HG03565 (cell line): ENCODE measurements at regions not wholly inside any gene's neighbourhood (a gene's known extent, or its start where the extent isn't known, plus 50 kb on each side); places are given as distances from the start of the nearest gene placed in this dataset.

ENCODE experiments used
- ATAC-seq: cut with Tn5 transposase; IDR thresholded peaks from one replicate; pipeline ENCODE4 v1.9.1; 2021; ENCODE audit warnings: mild to moderate bottlenecking, moderate library complexity; ENCODE audit not compliant: unreplicated experiment

DNA sequence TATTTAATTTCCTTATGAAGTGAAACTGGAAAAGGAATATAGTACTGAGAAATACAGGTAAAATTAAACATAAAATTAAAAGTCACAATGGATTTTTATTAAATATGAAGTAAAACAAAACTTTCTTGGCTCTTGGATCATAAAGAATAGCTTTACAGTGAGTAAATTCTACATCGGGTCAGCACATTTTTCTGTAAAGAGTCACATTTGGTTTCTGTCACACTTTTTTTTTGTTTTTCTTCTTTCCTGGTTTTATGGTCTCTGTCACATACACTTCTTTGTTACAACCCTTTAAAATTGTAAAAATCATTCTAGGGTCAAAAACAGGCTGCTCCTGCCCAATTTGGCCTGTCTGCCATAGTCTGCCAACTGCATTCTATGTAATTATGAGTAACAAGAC, 254.4 kb upstream of the POU3F2 start:
- ATAC-seq, result no peak

DNA sequence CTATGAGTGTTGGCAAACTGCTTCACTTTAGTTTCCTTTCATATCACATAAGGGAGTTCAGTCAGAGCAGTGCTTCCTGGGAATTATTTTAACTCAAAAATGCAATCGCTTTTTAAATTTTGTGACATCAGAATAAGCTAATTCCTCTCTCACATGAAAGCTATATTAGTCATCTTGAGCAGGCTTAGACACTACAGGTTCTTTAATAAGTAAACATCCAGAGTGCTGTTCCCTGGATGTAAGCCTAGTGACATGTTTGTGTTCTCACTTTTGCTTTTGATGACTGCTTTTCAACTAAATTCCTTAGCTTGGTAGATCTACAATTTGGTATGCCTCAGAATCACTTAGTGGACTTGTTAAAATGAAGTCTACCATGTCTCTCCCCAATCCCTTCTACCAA, 252.7 kb upstream of the POU3F2 start:
- no peak for ATAC-seq

DNA sequence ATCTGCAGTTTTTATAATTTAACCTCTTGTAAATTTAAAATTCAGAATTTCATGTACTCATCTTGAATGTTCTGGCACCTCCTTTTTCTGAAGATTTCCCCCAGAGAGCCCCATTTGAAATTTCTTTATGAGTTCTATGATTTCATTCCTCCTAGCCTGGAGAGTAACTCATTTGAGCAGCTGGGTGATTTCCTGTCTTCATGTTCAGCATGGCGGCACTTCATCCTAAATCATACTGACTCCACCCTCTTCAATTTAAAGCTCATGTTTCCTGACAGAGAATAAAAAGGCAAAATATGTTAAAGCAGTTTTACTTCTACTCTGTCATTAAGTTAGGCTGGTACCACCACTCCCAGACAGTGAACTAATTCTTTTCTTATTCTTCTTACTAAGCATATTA, 250.9 kb upstream of the POU3F2 start:
- ATAC-seq, result no peak

DNA sequence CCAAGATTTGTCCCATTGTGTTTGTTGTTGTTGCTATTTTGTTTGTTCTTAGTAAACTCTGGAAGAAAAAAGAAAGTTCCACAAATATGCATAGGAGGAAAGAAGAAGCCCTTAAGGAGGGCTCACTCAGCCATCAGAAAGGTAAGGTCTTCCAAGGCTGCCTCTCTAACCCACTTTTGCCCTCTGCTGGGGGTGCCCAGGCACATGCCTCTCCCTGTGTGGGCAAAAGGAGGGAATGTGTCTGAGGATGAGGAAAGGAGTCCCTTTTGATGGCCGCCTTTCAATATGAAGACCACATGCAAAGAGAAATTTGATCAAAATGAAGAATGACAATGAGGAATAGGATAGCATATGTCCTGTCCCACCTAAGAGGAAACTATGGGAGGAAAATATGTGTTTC, 248.2 kb upstream of the POU3F2 start:
- ATAC-seq, result no peak

DNA sequence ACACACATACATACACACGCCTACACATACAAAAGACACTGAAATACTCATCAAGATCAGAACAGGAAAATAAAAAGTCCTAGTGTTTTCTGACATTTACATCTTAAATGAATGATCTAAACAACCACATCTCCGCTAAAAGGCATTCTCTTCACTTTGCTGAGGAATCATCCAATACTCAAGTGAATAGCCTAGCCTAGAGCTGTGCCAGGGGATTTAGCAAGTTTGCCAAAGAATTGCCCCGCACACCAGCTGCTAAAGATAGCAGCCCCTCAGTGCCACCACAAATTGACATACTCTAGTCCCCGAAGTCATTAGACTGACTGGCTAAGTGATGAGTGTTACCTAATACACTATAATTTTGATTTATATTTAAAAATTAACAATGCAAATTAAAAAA, 246.8 kb upstream of the POU3F2 start:
- ATAC-seq, result no peak

DNA sequence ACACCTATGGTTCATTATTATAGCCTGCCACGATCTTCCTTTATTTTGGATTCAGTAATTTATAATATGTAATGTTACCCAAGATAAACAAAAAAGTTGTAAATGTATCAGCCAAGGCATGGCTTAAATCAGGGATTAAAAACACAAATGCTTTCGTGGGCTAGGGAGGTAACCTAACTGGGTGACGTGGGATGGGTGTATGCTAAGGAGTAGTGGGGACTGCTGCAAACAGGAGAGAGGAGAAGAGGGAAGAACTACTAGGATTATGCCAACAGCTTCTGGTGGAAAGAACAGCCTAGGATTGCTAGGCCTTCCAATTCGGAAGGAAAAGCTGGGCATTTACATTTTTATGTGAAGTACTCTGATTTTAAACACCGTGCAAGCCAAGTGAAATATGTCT, 244.8 kb upstream of the POU3F2 start:
- no peak for ATAC-seq

DNA sequence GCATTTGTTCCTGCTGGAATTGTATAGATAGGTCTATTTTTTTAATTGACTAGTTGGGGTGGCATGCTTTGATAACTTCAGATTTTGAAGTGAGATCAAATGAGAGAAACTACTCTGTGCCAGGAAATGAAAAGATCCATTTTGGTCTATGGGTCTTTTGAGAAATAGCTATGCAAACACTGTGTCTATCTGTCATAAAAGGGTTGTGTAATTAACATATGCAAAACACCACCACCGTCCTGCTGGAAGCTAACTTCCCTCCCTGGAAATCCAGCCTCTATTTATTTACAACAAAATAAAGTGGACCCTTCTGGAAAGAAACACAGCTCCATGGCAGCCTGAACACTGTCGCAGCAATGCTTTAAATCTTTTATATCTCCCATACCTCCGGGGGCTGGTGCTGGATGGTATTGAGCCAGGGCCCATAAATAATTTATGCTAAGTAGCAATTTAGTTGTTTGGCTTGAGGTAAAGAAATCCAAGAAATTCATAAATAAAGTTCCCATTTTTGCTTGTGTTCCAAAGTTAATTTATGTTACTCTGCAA, 244.2 kb upstream of the POU3F2 start:
- ATAC-seq, result no peak

DNA sequence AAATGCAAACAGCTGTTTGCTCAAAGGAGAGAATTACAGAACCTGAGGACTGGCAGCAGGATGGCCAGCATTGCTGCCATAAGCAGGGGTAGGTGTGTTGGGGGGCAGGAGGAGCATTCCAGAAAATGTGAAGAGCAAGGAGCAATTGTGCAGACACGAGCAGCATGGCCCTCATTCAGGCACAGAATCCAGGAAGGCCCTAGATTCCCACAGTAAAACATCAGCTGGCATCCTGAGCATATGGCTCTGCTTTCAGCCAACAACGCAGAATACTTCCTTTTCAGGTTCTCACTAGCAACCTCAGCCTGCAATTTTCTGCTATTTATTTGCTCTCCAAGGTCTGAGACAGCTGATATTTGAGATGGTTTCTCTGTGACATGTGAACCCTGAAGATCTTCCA, 243.4 kb upstream of the POU3F2 start:
- ATAC-seq, result no peak

DNA sequence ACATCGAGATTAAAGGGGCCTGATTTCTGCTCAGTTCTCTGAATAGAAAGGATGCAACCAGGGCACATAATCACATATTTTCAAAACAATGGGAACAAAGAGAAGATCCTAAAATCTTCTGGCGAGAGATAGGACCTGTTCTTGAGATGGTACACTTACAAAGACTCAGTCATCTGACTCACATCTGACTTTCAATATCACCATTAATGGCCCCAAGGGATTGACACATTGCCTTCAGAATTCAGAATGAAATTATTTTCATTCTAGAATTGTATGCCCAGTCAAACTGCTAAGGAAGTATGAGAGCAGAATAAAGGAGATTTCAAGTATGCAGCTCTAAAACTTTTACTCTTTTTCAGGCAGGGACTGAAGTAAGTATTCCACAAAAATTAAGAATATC, 240.7 kb upstream of the POU3F2 start:
- ATAC-seq, result peak; percentile 54

DNA sequence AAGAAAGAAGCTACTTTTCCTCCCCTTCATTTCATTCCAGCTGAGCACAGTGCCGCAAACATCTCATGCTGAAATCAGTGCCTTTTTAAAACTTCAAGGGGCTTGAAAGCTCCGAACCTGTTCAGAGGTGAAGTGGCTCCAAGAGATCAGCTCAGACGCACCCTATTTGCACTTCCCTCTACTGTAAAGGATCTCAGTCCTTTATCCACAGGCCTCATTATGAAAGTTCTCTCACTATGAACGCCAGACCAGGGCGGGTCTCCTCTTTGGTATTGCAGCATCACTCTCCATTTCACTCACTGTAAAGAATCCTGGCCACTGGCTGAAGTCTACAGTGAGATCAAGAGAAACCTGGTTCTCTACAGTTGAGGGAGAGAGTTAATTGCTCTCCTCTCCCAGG, 232.7 kb upstream of the POU3F2 start:
- no peak for ATAC-seq

DNA sequence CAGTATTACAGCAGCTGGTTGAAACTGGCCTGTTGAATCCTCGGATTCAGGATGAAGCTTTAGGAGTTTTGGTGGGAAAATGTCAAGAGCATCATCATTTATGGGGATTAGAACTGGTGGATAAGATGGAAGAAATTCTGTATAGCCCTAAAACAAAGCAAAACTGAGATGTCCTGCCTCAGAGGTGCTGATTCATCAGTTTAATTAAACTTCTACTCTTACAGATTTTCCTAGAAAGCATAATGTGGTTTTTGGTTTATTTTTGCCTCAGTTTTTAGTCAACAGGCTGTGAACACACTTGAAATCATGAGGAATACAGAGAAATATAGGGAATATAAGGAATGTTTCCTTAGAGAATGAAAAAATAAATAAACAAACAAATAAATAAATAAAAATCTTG, 228.7 kb upstream of the POU3F2 start:
- ATAC-seq, result no peak

DNA sequence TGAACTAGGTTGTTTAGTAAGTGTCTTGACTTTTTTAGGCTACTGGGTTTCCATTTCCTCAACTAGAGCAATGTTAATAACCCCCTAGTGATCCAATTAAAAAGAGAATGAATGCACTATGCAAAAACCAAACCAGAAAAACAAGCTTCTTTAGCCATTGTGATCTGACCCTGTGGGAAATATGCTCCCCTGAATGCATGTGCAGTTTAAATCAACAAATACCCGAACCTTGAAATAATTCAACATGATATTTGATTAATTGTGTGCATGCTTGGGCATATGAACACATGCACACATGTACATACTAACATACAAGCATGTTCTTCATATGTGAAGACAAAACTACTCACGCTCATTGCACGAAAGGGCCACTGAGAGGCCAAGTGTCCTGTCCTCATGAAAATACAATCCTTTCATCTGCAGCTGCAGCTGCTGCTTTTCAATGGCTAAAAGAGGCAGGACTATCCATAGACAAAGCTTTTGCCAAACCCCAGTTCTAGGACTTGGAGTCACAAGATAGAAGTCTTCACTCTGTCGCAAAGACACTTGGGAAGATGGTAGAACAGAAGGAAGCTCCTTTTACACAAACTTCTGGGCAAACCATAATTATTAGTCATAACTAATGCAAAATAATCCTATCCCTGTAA, 207.1 kb upstream of the POU3F2 start:
- no peak for ATAC-seq

DNA sequence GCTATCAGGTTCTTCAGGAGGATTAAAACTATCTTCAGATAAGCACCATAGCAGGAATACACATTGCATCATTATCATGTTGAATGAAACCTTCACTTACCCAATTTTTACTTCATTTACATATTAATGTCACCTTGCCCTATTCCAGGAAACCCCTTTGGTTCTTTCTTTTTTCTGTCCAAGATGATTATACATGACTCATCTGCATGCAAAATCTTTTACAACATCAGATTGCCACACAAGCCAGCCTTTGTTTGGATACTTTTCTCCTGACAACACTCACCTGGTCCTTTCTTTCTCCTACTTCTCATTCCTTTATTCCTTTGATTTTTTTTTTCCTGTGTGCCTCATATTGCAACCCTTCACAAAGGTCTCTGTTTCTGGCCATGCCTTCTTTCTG, 200.5 kb upstream of the POU3F2 start:
- ATAC-seq, result no peak

DNA sequence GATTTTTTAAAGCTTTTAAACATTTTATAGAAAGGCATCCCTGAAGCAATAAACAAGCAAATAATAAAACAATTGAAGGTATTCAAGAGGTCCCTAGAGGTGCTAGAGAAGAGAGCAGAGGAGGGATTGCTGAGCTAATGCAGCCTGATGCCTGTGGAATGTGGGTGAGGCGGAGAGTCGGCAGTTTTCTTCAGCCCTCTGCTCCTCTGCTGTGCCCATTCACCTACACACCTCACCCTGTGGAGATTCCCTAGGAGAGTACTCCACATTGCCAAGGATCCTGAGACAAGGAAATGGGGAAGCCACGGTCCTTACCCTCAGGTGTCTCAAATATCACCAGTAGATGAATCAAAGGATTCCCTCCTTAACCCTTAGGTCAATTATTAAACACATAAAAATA, 199.8 kb upstream of the POU3F2 start:
- ATAC-seq, result no peak

DNA sequence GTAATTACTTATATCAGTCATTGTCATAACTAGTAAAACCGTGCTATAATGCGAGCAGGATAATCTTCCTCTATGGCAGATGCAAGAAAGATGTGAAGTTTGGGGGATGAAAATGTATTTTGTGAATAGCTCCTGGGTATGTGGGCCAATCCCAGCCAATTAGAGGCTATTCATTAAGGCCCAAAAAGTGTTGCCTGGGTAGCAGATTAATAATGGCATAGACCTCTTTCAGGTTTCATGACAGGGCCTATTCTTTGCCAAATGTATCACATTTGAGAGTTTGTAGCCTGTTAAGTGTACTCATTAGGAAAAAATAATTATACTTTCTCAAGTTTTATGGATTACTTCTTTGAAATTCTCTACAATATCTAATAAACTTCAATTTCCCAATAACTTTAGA, 199.2 kb upstream of the POU3F2 start:
- ATAC-seq, result no peak

DNA sequence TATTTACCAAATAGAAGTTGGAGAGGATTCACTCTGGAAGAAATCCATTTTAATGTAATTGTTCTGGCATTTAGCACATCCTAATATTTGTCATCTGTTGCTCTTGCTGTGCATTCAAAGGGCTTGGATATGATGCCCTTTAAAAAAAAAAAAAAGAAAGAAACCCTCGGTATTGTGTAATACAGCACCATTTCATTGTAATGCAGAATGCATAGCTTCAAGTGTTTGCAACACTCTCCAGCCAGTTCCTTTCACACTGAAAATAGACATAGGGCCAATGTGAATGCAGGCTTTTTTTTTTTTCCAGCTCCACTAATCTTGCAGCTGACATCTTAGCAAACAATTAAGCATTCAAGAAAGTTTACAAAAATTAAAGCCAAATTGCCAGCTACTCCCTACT, 197.4 kb upstream of the POU3F2 start:
- no peak for ATAC-seq

DNA sequence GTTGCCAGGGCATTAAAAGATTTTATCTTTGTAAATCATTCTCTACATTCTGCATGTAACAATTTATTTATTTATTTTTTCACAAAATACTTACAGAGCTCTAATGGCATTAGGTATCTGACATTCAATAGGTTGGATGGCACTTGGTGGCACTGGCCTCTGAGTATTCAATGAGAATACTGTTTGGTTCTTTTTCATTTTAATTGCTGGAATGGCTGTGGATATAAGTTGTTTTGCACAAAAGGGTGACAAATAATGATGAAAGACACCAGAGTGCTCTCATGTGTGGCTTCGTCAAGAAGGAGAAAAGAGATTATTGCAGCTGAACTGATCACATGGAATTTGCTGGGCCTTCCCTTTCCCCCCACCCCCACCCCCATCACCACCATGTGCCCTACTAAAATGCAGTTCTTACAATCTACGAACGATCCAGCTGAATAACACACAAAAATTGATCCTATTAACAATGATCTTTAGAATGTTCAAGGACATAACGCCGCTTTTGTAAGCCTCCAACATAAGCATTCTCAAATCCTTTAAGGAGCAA, 195.2 kb upstream of the POU3F2 start:
- ATAC-seq, result no peak

DNA sequence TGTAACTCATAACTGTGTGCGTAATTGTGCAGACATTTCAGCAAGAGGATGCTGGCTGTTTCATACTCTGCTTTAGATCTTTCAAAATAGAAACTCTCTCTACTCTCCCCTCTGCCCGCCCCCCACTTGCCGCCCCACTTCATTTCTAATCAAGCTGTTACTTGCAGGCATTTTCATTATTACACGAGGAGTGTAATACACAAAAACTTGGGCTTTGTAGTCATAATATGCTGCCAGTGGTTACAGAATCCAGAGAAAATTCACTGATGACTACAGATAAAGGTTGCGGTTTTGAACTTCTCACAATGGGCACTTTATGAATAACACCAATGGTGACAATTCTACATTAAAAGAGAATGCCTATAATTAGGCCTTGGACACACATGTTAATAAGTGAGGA, 194.0 kb upstream of the POU3F2 start:
- ATAC-seq, result no peak

DNA sequence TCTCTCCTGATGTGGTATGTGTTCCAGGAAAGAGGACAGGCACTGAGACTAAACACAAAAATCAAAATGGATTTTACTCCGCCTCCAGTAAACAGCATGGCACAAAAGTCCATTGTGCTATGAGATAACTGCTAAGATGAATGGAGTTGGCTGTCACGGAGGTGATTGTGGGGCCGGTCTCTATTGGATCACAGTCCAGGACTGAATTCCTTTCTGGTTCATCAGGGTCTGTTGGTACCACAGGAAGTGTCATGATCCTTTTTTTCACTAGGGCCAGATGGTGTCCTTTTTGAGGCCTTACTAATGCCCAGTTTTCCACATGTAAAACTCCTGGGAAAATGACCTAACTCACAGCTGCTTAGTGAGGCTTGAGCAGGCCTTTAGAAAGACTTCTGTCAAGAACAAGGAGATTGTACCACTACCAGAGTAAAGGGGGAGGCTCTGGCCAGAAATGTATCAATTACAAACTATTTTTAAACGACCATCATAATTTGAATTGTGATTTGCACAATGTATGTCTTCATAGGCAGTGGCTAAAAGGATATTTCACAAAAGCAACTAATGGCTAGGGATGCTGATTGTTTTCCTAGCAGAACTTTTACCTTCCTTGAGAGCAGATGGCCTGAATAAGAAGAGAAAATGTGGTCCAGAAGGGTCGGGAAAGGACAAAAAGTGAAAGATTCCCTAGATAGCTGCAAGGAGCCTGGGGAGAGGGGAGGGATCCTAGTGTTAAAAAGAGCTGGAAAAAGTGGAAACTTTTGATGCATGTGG, 192.2 kb upstream of the POU3F2 start:
- ATAC-seq, result no peak

DNA sequence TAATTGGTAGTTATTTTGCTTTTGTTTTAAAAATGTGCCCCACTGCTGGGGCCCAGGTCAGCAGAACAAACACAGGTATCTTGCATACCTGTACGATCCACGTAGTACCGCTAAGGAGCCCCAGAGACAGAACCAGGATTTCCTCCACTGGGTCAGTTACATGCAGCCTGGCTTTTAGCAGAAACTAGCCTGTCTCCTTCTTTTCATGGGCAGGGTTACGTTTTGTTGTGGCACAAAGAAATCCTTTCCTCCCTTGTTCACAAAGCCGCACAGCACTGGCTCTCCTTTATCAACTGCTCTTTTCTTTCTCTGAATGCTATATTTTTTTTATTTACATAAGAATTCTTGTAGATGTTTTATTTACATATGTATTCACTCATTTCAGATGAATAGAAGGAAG, 190.3 kb upstream of the POU3F2 start:
- no peak for ATAC-seq

DNA sequence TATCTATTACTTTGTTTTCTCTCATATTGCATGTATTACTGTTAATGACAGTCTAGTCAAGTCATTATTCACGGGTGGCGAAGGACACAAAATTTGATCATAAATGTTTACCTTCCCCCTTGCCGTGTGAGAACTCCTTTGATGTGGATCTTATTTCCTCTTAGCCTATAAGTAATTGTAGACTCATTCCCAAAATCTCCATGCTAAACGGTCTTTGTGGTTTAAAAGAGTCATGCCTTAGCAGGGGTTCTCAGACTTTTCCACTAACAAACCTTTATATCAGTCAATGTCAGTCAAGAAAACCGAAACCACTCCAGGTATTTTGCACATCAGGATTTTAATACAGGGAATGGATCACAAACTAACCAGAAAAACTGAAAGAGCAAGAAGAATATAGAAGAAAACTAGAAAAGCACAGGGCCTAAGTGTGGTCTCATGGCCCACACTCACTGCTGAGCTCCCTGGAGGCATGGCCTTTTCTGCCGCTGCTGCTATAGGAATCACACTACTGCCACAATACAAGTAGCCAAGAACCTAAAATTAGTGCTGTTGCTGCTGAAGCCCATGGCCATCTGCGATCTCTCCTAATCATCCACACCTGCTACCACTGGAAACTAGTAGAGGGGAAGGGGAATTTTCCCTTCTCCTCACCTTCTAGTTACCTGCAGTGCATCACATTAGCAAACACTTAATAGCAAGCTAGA, 186.0 kb upstream of the POU3F2 start:
- ATAC-seq, result no peak

DNA sequence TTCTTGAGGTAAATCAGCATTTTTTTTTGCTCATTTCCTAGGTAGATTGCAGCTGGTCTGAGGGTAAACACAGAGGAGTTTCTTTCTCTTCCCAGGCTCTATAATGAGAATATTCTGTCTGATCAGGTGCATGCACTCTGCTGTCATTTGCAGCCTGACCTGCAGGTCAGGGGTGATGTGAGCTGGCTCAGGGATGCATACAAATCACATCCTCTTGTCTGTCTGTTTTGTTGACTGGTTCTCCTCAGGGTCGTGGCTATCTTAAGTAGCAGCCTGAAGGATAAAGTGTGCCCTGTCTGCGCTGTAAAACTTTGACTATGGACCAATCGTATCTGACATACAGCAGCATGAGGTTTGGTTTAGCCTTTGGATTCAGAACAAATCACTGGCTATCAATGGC, 183.4 kb upstream of the POU3F2 start:
- ATAC-seq, result no peak
